VCaP (cell line): ENCODE measurements at regions not wholly inside any gene's neighbourhood (a gene's known extent, or its start where the extent isn't known, plus 50 kb on each side); places are given as distances from the start of the nearest gene placed in this dataset.

Experiments
- H3K27ac ChIP-seq: fragments of 450-650 bp; 2 replicates; pipeline ENCODE4 v1.5.1; 2017
- TF ChIP-seq, protein P1 (sequence below): fragments of 450-650 bp; conservative IDR thresholded peaks from 2 replicates; pipeline ENCODE4 v1.5.1; 2017; ENCODE audit warnings: mild to moderate bottlenecking, moderate library complexity

DNA sequence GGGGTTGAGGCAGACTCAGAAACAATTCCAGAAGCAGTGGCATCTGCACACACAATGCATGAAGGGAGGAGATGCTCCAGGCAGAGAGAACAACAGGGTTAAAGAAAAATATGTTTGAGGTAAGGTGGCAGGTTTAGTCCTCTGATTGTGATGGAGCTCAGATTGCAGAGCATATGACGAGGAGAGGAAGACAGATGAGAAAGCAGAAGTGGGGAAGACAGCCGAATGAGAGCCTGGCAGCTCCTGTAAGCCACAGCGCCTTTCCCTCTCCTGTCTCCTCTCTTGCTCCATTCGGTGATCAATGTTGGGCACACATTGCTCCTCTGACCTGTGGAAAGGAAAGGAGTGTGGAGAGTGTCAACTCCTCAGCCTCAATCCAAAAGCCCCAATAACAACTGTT is 372.2 kb downstream of the GXYLT1 start:
- TF ChIP-seq, protein P1, sequence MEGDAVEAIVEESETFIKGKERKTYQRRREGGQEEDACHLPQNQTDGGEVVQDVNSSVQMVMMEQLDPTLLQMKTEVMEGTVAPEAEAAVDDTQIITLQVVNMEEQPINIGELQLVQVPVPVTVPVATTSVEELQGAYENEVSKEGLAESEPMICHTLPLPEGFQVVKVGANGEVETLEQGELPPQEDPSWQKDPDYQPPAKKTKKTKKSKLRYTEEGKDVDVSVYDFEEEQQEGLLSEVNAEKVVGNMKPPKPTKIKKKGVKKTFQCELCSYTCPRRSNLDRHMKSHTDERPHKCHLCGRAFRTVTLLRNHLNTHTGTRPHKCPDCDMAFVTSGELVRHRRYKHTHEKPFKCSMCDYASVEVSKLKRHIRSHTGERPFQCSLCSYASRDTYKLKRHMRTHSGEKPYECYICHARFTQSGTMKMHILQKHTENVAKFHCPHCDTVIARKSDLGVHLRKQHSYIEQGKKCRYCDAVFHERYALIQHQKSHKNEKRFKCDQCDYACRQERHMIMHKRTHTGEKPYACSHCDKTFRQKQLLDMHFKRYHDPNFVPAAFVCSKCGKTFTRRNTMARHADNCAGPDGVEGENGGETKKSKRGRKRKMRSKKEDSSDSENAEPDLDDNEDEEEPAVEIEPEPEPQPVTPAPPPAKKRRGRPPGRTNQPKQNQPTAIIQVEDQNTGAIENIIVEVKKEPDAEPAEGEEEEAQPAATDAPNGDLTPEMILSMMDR, result no peak
- H3K27ac ChIP-seq, result no peak overlapping the region

DNA sequence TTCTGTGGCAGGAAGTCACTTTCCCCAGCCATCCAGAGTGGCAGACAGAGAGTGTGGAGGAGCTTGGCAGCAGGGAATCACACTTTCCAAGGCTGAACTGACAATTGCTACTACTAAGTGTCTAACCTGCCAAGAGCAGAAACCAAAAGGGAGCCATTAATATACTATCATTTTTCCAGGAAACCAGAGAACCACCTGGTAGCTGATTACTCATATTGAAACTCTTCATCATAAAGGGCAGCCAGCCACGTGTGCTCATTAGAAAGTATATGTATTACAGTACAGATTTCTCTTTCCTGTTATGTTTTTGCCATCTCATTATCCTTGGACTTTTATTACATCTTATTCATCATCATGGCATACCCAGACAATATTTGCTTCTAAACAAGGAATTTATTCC is 374.9 kb downstream of the GXYLT1 start:
- TF ChIP-seq, protein P1, result no peak

DNA sequence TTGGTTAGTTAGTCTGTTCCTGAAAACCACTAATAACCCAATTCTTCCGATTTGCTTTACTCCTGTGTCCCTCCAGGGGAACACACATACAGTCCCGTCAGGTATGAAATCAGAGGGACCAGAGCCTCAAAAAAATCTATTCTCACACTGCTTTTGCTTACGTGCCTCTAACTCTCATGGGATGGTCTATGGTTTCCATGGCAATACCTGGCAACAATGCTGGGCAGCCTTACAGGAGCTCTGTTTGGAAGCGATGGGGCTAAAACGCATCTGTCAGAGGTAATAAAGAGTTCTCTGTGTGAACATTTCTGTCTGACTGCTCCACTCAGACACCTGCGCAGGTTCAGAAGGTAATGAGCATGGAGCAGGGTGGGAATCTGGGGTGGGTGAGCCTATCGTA is 376.2 kb downstream of the GXYLT1 start:
- H3K27ac ChIP-seq, result no peak overlapping the region
- TF ChIP-seq, protein P1, result no peak

More for the DNA sequence above, 374.9 kb downstream of the GXYLT1 start:
- no peak overlapping the region for H3K27ac ChIP-seq

DNA sequence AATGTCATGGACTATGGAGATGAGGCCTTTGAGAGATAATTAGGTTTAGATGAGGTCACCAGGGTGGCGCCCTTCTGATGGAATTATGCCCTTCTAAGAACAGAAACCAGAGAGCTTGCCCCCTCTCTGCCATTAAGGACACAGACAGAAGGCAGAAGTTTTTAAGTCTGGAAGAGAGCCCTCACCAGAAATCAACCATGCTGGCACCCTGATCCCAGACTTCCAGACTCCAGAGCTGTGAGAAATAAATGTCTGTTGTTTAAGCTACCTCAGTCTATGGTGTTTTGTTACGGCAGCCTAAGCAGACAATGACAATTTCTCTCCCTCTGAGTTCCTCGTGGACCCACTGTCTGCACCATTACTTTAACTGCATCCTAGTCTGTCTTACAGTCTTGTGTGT is 382.0 kb downstream of the GXYLT1 start:
- TF ChIP-seq, protein P1, result no peak
- no peak overlapping the region for H3K27ac ChIP-seq

DNA sequence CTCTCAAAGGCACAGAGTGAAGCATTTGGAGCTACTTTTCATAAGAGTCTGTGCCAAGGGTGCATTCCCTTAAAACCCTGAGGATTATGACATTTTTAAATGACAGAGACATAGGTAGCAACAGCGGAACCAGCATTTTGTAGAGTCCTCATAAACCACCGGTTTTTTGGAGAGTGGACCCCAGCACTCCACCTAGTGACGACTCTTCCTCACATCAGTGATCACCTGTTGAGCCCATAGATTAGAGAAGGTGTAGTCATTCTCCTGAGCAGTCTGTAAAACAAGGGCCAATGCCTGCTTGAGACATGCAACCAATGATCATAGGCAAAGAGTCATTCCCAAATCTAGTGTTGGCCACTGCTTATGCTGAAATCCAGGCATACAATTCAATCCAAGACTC is 399.1 kb downstream of the GXYLT1 start:
- H3K27ac ChIP-seq, result no peak overlapping the region
- TF ChIP-seq, protein P1, result no peak

DNA sequence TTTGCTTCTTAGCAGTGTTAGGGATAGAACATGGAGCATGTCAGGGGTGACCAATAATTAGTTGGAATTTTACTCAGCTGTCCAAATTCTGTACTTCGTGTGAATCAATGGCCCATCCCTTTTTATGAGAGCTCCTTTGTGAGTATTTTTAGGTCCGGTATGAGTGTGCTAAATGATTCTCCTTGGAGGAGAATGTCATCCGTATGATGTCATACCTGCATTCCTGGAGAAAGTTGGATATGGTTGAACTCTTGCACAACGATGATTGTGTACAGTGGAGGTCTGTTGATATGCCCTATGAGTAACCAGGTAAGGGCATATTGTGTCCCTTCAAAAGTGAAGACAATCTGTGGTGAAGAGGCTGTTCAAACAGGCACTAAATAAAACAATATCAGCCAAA is 400.8 kb downstream of the GXYLT1 start:
- H3K27ac ChIP-seq, result no peak overlapping the region
- TF ChIP-seq, protein P1, result no peak

DNA sequence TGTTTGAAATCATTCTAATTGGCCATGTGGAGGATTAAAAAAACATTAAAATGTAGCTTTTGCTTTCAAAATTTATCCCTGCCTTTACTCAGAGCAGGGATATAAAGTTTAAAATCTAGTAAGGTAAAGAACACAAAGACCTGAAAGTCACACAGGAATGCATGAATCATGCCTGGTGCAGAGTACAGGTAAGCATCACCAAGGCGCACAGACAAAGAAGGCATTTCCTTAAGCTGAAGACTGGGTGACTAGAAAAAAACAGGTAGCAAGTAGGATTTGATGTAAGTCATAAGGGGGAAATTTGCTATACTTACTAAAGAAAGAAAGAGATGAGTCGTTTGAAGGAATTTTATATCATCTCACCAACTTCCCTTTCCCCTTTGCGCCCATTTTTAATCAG is 405.6 kb downstream of the GXYLT1 start:
- no peak overlapping the region for H3K27ac ChIP-seq
- TF ChIP-seq, protein P1, result no peak

DNA sequence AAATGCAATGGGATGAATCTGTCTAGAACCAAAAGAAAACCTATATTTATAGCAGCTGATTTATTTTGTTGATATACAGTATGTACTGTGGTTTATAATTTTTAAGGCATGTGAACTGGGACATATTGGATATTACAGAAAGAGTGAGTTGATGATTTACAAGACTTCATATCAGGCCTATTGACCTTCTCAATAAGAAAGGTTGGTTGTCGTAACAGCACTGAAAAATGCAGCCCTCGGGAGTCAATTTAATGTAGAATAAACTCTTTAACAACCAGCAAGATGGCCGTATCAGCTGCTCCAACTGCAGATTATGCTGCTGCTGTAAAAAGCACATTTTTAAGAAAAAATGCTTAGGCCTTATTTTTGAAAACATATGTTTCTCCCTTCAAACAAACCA is 407.3 kb downstream of the GXYLT1 start:
- no peak overlapping the region for H3K27ac ChIP-seq
- TF ChIP-seq, protein P1, result no peak
